ENCODE measurements at regions not wholly inside any gene's neighbourhood (a gene's known extent, or its start where the extent isn't known, plus 50 kb on each side); places are given as distances from the start of the nearest gene placed in this dataset.

GRCh38 chr13:80284290-80284689 lies 56.6 kb downstream of the SPRY2 start:
- no peak for DNase-seq

DNA sequence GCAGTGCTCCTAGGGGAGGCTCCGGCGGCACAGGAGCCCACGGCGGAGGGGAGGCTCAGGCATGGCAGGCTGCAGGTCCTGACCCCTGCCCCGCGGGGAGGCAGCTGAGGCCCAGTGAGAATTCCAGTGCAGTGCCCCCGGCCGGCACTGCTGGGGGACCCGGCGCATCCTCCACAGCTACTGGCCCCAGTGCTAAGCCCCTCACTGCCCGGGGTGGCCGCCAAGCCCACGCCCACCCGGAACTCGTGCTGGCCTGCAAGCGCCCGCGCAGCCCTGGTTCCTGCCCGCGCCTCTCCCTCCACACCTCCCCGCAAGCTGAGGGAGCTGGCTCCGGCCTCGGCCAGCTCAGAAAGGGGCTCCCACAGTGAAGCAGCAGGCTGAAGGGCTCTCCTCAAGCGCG lies 62.2 kb downstream of the SPRY2 start:
- no peak for DNase-seq

DNA sequence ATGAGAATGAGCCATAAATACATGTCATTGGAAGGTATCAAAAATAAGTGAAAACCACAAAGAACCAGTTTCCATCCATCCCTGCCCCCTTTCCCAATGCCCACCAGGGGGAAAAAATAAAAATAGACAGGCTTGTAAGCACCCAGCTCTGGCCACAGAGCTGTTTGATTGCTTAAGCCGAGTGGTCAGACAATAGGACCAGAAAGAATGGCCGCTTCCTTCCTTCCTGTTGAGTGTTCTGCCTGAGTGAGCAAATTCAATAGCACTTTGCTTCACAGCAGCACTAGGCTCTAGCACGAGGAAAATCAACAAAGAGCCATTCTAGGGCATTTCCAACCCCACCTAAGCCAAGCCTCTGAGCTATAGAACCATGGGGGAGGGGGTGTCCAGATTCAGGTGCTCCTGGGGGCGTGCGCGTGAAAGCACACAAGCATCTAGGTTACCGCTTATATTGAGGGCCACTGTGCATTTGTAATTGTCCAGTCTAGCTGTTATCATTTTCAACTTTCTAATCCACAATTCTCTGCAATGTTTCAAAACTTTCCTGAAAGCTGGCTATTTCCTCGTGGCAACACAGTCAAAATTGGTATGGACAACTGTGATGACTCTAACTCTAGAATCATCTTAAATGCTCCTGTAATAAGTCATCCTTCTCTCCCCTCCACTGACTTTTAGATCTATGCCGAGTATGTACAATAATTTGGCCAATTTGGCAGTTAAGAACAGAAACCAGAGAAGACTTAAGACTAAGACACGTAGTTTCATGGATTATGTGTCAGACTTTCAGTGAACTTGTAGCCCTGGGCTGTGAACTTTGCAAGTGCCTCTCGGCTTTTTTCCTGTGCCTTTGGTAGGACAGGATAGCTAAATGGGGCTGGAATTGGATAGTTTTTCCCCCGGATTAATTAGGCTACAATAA lies 64.3 kb downstream of the SPRY2 start:
- peak; percentile 68 for DNase-seq

DNA sequence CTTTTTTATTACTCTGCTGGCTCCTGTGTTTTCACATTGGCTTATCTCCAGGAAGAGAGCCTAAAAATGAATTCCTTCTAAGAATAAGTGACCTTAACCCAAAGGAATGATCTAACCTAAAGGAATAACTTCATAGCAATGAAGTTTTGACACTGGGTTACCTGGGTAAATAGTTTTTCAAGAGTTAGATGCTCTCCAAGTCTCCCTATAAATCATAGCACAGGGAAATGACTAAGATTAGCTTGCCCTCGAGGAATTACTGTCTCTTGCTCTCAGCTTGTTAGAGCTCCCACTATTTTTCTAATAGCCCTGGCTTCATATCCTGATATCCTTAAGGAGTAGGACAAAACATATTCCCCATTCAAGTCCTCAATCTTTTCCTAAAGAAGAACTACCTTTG lies 66.3 kb downstream of the SPRY2 start:
- DNase-seq, result no peak

GRCh38 chr13:80273718-80274117 lies 67.2 kb downstream of the SPRY2 start:
- no peak for DNase-seq

DNA sequence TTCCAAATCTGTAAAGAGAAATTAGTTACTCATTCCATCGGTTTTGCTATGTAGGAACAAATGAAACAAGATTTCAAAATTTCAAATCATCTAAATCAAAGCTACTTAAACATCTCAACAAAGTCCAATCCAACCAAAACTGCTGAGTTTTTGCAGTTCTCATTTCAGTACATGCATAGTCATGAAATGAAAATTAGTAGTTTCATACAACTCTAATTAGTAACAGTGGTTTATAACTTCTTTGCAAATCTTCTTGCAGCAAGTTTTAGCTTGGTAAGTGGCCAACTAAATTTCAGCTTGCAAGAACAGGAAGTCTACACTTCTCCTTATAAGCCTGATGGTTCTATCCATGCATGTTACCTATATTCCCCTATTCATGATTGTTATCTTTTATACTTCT lies 75.6 kb downstream of the SPRY2 start:
- no peak for DNase-seq

- DNase-seq, result no peak
Observed at GRCh38 chr13:80263745-80264513, 77.0 kb downstream of the SPRY2 start.

- DNase-seq, result no peak
Observed at GRCh38 chr13:80262051-80262695, 78.8 kb downstream of the SPRY2 start.

- no peak for DNase-seq
Observed at GRCh38 chr13:80259159-80259558, 81.8 kb downstream of the SPRY2 start.

DNA sequence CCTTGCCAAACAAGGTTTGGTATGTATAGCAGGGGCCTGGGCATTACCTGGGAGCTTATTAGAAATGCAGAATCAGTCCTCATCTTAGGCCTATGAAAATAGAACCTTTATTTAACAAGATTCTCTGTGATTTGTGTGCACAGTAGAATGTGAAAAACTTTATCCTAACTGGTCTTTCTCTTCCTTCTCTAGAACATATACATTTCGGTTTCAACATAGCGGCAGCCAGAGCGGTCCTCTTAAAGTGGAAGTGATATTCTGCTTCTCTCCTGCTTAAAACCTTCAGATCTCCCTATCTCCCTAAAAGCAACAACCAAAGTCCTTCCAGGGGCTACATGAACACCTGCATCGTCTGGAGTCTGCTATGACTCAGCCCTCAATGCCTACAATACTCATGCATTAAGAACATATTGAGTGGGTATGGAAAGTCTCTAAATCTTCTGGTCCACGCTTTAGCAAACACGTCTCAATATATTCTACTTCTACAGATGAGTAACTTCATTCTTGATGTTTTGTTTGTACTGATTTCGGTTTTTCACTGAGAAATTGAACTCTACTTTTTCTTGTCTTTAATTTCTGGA lies 84.5 kb downstream of the SPRY2 start:
- no peak for DNase-seq

DNA sequence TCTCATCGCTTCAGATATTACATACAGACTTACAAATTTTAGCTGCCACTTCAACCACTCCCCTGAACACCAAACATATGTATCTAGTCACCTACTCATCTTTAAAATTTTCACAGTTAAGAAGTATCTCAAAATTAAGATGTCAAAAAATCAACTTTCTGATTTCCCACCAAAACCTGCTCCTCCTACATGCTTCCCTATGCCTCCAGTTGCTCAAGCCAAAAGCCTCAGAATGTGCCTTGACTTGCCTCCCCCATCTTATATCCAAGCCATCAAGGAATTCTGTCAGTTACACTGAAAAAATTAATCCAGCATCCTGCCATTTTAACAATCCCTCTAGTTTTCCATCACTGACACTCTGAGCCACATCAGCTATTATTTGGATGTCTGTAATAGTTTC lies 85.0 kb downstream of the SPRY2 start:
- DNase-seq, result no peak

DNA sequence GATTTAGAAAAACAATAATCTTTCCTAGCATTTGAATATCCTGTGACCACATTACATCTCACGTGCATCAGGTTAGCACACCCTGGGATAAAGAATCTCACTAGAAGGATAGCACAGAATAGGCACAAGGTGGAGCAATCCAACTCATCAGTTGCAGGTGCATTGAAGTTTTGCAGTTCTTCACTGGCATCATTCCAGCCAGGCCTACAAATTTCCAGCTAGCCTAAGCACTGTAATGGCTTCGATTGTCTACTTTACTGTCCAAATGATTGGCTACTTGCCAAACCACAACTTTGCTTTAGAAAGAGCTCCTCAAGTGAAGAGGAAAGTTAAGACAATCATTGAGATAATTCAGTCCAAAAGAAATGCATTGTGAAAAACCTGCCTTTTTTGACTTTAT lies 89.5 kb downstream of the SPRY2 start:
- no peak for DNase-seq

GRCh38 chr13:80250213-80250810 lies 90.6 kb downstream of the SPRY2 start:
- no peak for DNase-seq

GRCh38 chr13:80249516-80250212 lies 91.3 kb downstream of the SPRY2 start:
- no peak for DNase-seq

DNA sequence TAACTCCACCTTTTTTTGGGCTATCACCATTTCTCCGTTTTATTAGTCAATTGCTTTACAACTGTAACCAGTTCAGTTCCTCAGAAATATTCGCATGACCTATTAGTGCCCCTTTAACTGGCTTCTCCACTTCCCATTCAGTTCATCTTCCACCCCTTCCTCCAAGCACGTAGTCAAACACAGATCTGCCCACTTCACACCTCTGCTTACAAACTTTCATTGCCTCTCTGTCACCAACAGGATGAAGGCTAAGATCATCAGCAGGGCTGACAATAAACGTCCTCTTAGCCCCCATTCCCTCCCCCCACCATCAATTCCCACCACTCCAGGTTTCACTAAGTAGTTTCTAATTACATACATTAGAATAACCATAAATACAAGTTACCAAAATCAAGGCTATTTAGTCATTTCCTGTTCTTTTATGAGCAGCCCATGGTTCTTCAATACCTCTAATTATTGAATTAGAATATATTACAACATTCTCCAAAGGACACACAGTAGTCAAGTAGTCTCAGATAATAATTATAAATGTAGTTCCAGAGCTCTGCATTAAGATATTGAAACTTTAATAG lies 95.7 kb downstream of the SPRY2 start:
- no peak for DNase-seq

- DNase-seq, result no peak
Observed at GRCh38 chr13:80244574-80244973, 96.4 kb downstream of the SPRY2 start.

DNA sequence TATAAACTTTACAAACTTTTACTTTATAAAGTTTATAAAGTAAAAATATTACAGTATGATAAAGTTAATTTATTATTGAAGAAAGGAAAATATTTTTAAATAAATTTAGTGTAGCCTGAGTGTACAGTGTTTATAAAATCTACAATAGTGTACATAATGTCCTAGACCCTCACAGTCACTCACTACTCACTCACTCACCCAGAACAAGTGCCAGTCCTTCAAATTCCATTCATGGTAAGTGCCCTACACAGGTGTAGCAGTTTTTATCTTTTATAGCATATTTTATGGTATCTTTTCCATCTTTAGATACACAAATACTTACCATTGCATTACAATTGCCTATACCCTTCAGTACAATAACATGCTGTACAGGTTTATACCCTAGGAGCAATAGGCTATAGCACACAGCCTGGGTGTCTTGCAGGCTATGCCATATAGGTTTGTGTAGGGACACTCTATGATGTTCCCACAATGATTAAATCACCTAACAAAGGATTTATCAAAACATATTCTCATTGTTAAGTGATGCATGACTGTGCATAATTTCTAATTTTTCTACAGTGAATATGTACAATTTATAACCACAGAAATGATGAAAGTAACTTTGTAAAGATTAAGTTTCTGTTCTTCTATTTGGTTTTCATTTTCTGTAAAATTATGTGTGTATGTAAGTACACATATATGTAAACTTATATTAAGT lies 98.0 kb downstream of the SPRY2 start:
- DNase-seq, result no peak

DNA sequence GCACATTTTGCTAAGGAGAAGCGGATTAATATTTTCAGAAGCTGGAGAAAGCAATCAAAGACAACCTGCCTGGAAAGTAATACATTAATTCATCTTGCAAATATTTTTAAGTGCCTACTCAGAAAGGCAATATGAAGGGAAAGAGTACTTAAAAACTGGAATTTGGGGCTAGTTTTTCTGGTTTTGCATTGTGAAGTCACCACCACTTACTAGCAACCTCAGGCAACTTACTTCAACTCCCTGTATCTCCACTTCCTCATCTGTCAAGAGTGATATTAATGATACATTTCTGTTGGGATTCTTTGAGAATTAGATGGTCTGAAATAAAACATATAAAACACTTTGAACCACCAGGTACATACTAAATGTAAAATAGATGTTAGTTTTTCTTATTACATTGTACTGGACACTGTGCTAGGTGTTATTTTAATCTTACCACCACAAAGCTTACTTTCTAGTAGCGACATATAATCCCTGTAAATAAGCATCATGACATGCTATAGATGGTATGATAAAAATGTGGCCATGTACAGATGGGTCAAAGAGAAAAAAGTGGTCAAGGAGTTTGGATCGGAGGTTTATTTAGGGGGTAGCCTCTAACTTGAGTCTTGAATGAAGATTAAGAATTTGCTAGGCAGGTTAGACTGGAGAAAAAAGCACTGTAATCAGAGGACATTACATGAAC lies 101.2 kb downstream of the SPRY2 start:
- no peak for DNase-seq

GRCh38 chr13:80239116-80239515 lies 101.8 kb downstream of the SPRY2 start:
- no peak for DNase-seq

DNA sequence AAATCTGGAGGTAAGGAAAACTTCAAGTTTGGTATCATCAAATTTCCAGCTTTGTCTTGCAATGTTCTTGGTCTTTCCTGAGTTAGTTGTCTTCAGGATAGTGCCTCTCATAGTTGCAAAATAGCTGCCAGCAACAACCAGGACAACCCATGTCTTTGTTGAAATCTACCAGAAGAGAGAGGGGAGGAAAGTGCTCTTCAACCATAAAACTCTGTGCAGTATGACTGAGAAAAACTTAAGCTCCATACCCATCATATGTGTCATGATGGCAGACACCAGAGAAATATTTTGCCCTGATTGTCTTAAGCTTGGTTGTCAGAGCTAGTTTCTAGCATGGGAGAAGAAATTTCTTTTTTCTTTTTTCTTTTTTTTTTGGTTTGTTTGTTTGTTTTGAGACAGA lies 103.3 kb downstream of the SPRY2 start:
- no peak for DNase-seq

GRCh38 chr13:80235967-80236302 lies 105.0 kb downstream of the SPRY2 start:
- DNase-seq, result no peak

All from midbrain (tissue), 1 donor.